OCI-LY3 (cell line): ENCODE measurements at regions not wholly inside any gene's neighbourhood (a gene's known extent, or its start where the extent isn't known, plus 50 kb on each side); places are given as distances from the start of the nearest gene placed in this dataset.

Experiments used
- H2AFZ ChIP-seq: fragments of 200-600, 300-600 bp; shearing (Covaris generic); 2 replicates; pipeline ENCODE4 v1.6.0; 2014; ENCODE audit warnings: antibody characterized with exemption, low read depth, low read length
- H3K27ac ChIP-seq: fragments of 200-600, 300-600 bp; sonication (generic); 2 replicates; pipeline ENCODE4 v1.5.1; 2014; ENCODE audit warnings: mild to moderate bottlenecking, low read length, moderate library complexity, mixed read lengths
- H3K27me3 ChIP-seq: fragments of 200-600, 300-600 bp; sonication (generic); 2 replicates; pipeline ENCODE4 v1.6.1; 2014; ENCODE audit warnings: low read depth, low read length, mixed read lengths
- H3K36me3 ChIP-seq: fragments of 200-600, 300-600 bp; sonication (generic); replicated peaks from 2 replicates; pipeline ENCODE3; 2014; ENCODE audit warnings: low read depth, low read length, mixed read lengths
- H3K4me1 ChIP-seq: fragments of 300-600, 200-600 bp; sonication (generic); 2 replicates; pipeline ENCODE4 v1.6.1; 2014; ENCODE audit warnings: low read length, mixed read lengths
- H3K4me2 ChIP-seq: fragments of 200-600, 300-600 bp; sonication (generic); 2 replicates; pipeline ENCODE4 v1.6.1; 2014; ENCODE audit warnings: low read length, mixed read lengths
- H3K4me3 ChIP-seq: fragments of 300-600, 200-600 bp; sonication (generic); 2 replicates; pipeline ENCODE4 v1.5.1; 2014; ENCODE audit warnings: antibody characterized with exemption, mild to moderate bottlenecking, low read length, moderate library complexity
- H3K79me2 ChIP-seq: fragments of 300-600, 200-600 bp; shearing (Covaris generic); 2 replicates; pipeline ENCODE4 v1.6.1; 2014; ENCODE audit warnings: mild to moderate bottlenecking, low read length, mixed read lengths
- H3K9ac ChIP-seq: fragments of 300-600, 200-600 bp; shearing (Covaris generic); 2 replicates; pipeline ENCODE4 v1.6.0; 2014; ENCODE audit warnings: mild to moderate bottlenecking, low read length, moderate library complexity
- H3K9me3 ChIP-seq: fragments of 200-600, 300-600 bp; shearing (Covaris generic); 2 replicates; pipeline ENCODE4 v1.6.1; 2014; ENCODE audit warnings: low read length, mixed read lengths; ENCODE audit not compliant: insufficient read depth
- H4K20me1 ChIP-seq: fragments of 200-600, 300-600 bp; sonication (generic); 2 replicates; pipeline ENCODE4 v1.6.1; 2016; ENCODE audit warnings: low read length, mixed read lengths; ENCODE audit not compliant: insufficient read depth
- EZH2phosphoT487 ChIP-seq: fragments of 200-600 bp; shearing (Covaris generic); IDR thresholded peaks from 2 replicates; pipeline ENCODE4 v1.6.1; 2018; ENCODE audit warnings: antibody characterized with exemption, mixed run types, low read depth
- TF ChIP-seq, protein P1 (sequence below): fragments of 200-600, 300-600 bp; sonication (generic); IDR thresholded peaks from 2 replicates; pipeline ENCODE4 v1.5.1; 2014; ENCODE audit warnings: antibody characterized with exemption, low read length, low read depth

GRCh38 chr11:34825670-34826383, 90.4 kb downstream of the APIP start:
- no peak overlapping the region for H3K4me2 ChIP-seq
- peaks cover 26% of the 10 kb centered on the region for H3K4me1 ChIP-seq
- no peaks in the 10 kb centered on the region for H4K20me1 ChIP-seq
- H3K27ac ChIP-seq: no peak overlapping the region
- no peak overlapping the region for H2AFZ ChIP-seq
- no peaks in the 10 kb centered on the region for H3K9me3 ChIP-seq
- H3K4me3 ChIP-seq: no peak overlapping the region
- H3K9ac ChIP-seq: no peak overlapping the region
- no peaks in the 10 kb centered on the region for H3K36me3 ChIP-seq
- TF ChIP-seq, protein P1, sequence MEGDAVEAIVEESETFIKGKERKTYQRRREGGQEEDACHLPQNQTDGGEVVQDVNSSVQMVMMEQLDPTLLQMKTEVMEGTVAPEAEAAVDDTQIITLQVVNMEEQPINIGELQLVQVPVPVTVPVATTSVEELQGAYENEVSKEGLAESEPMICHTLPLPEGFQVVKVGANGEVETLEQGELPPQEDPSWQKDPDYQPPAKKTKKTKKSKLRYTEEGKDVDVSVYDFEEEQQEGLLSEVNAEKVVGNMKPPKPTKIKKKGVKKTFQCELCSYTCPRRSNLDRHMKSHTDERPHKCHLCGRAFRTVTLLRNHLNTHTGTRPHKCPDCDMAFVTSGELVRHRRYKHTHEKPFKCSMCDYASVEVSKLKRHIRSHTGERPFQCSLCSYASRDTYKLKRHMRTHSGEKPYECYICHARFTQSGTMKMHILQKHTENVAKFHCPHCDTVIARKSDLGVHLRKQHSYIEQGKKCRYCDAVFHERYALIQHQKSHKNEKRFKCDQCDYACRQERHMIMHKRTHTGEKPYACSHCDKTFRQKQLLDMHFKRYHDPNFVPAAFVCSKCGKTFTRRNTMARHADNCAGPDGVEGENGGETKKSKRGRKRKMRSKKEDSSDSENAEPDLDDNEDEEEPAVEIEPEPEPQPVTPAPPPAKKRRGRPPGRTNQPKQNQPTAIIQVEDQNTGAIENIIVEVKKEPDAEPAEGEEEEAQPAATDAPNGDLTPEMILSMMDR: no peak
- no peak for TF ChIP-seq EZH2phosphoT487
- no peaks in the 10 kb centered on the region for H3K79me2 ChIP-seq
- H3K27me3 ChIP-seq: peaks cover 27% of the 10 kb centered on the region

GRCh38 chr11:34825315-34825669, 90.9 kb downstream of the APIP start:
- no peak for TF ChIP-seq EZH2phosphoT487
- TF ChIP-seq, protein P1: no peak
- Histone ChIP-seq H3K4me1 (peaks cover 27% of the 10 kb centered on the region), H3K4me3 (no peak overlapping the region), H3K79me2 (no peaks in the 10 kb centered on the region), H3K4me2 (no peak overlapping the region), H3K36me3 (no peaks in the 10 kb centered on the region), H2AFZ (no peak overlapping the region), H3K9ac (no peak overlapping the region), H3K9me3 (no peaks in the 10 kb centered on the region), H3K27ac (no peak overlapping the region), H3K27me3 (peaks cover 28% of the 10 kb centered on the region), H4K20me1 (no peaks in the 10 kb centered on the region)

DNA sequence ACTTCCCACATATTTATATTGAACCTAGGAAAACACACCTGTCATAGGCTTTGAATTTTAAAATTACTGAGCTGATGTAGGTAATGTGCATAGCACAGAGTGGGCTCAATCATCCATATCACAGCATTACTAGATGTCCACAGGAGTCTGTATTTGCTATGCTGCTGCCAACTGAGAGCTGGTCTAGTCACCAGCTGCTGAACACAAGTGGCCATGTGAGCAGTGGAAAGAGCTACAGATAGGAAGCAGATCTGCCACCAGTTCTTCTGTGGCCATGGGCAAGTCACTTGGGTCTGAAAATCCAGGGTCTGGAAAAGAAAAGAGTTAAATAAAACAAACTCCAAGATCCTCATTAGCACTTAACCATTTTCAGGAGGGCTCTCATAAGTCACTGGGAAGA, 91.8 kb downstream of the APIP start:
- TF ChIP-seq EZH2phosphoT487: no peak
- TF ChIP-seq, protein P1: no peak
- no peaks in the 10 kb centered on the region for H3K9me3 ChIP-seq
- no peak overlapping the region for H2AFZ ChIP-seq
- H3K27ac ChIP-seq: no peak overlapping the region
- H3K9ac ChIP-seq: no peak overlapping the region
- peaks cover 27% of the 10 kb centered on the region for H3K4me1 ChIP-seq
- no peak overlapping the region for H3K4me2 ChIP-seq
- H3K36me3 ChIP-seq: peaks cover 2% of the 10 kb centered on the region
- H3K27me3 ChIP-seq: peaks cover 33% of the 10 kb centered on the region
- no peaks in the 10 kb centered on the region for H4K20me1 ChIP-seq
- no peaks in the 10 kb centered on the region for H3K79me2 ChIP-seq
- no peak overlapping the region for H3K4me3 ChIP-seq

- Histone ChIP-seq H3K36me3 (peaks cover 2% of the 10 kb centered on the region), H3K27me3 (peaks cover 33% of the 10 kb centered on the region), H3K27ac (no peak overlapping the region), H3K9me3 (no peaks in the 10 kb centered on the region), H2AFZ (no peak overlapping the region), H3K79me2 (no peaks in the 10 kb centered on the region), H4K20me1 (no peaks in the 10 kb centered on the region), H3K9ac (no peak overlapping the region), H3K4me1 (peaks cover 25% of the 10 kb centered on the region), H3K4me2 (no peak overlapping the region), H3K4me3 (no peak overlapping the region)
- TF ChIP-seq EZH2phosphoT487: no peak
- TF ChIP-seq, protein P1: no peak
These were observed 92.5 kb downstream of the APIP start for GRCh38 chr11:34823639-34824038.
